ENCODE measurements at regions not wholly inside any gene's neighbourhood (a gene's known extent, or its start where the extent isn't known, plus 50 kb on each side); places are given as distances from the start of the nearest gene placed in this dataset.

- TF ChIP-seq, protein P1, sequence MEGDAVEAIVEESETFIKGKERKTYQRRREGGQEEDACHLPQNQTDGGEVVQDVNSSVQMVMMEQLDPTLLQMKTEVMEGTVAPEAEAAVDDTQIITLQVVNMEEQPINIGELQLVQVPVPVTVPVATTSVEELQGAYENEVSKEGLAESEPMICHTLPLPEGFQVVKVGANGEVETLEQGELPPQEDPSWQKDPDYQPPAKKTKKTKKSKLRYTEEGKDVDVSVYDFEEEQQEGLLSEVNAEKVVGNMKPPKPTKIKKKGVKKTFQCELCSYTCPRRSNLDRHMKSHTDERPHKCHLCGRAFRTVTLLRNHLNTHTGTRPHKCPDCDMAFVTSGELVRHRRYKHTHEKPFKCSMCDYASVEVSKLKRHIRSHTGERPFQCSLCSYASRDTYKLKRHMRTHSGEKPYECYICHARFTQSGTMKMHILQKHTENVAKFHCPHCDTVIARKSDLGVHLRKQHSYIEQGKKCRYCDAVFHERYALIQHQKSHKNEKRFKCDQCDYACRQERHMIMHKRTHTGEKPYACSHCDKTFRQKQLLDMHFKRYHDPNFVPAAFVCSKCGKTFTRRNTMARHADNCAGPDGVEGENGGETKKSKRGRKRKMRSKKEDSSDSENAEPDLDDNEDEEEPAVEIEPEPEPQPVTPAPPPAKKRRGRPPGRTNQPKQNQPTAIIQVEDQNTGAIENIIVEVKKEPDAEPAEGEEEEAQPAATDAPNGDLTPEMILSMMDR (conservative IDR thresholded peaks at IDR 0.05; ENCODE audit: low read depth, low read length) = no peak
- TF ChIP-seq EZH2 (IDR thresholded peaks at IDR 0.05; ENCODE audit: borderline replicate concordance, low read depth, low read length, poor library complexity, severe bottlenecking) = no peak
These were observed 93.5 kb upstream of the SOX2 start for GRCh38 chr3:181618260-181618659.

All from A673 (cell line).